H1 (cell line): ENCODE measurements at regions not wholly inside any gene's neighbourhood (a gene's known extent, or its start where the extent isn't known, plus 50 kb on each side); places are given as distances from the start of the nearest gene placed in this dataset.

Experiments used
- CTCF ChIA-PET: fragments of 300-600 bp; sonication (Branson Sonifier 250); formaldehyde crosslinking; loops from one replicate; lab custom pipeline; 2021; ENCODE audit not compliant: partially characterized antibody; lab: Charles Lee
- POLR2A ChIA-PET: fragments of 300-600 bp; sonication (Branson Sonifier 250); formaldehyde crosslinking; loops from one replicate; lab custom pipeline; 2021; ENCODE audit warnings: inconsistent platforms; ENCODE audit not compliant: partially characterized antibody; lab: Charles Lee
- DNase-seq, 2 experiments: peaks; one replicate each; pipeline versions ENCODE4 v3.0.0 to v3.0.0-alpha.2; 2010 to 2022; ENCODE audit warnings: low spot score in 2 of 2, low read depth in 1 of 2, mixed read lengths in 1 of 2
- FAIRE-seq: peaks from 2 replicates; lab custom pipeline; 2011; peaks lifted over from hg19 to GRCh38; lab: Jason Lieb, UNC
- H2AFZ ChIP-seq: 2 replicates; pipeline ENCODE4 v1.8.1; 2012; ENCODE audit warnings: low read length, inconsistent platforms
- H2AK5ac ChIP-seq: 2 replicates; pipeline ENCODE4 v1.6.1; 2013; ENCODE audit warnings: low read depth, low read length
- H2BK120ac ChIP-seq: replicated peaks from 2 replicates; pipeline ENCODE3; 2013; ENCODE audit warnings: low read depth, low read length, inconsistent platforms
- H2BK12ac ChIP-seq: 2 replicates; pipeline ENCODE4 v1.6.1; 2013; ENCODE audit warnings: low read depth, low read length
- H2BK15ac ChIP-seq: 2 replicates; pipeline ENCODE4 v1.6.1; 2013; ENCODE audit warnings: low read length
- H2BK20ac ChIP-seq: 2 replicates; pipeline ENCODE4 v1.6.1; 2013; ENCODE audit warnings: low read length
- H2BK5ac ChIP-seq: 2 replicates; pipeline ENCODE4 v1.6.1; 2013; ENCODE audit warnings: low read depth, low read length
- H3K14ac ChIP-seq: 2 replicates; pipeline ENCODE4 v1.6.1; 2013; ENCODE audit warnings: inconsistent platforms; ENCODE audit not compliant: insufficient read length
- H3K18ac ChIP-seq: 2 replicates; pipeline ENCODE4 v1.6.1; 2013; ENCODE audit warnings: low read length; ENCODE audit errors: extremely low read depth
- H3K23ac ChIP-seq: 2 replicates; pipeline ENCODE4 v1.6.1; 2013; ENCODE audit warnings: inconsistent platforms; ENCODE audit not compliant: insufficient read length
- H3K23me2 ChIP-seq: 2 replicates; pipeline ENCODE4 v1.6.1; 2013; ENCODE audit warnings: low read depth, low read length
- H3K27ac ChIP-seq: 2 replicates; pipeline ENCODE4 v1.6.1; 2011; ENCODE audit warnings: low read depth, low read length, inconsistent platforms
- H3K27me3 ChIP-seq, 4 experiments: replicated peaks in 1 of 4; 1 replicate in 1 of 4; 2 replicates in 3 of 4; pipeline versions ENCODE4 v1.6.1 to v1.8.1; 2011 to 2013; ENCODE audit warnings: low read length in 3 of 4, mild to moderate bottlenecking in 3 of 4, inconsistent platforms in 2 of 4, mixed read lengths in 2 of 4, moderate library complexity in 1 of 4; ENCODE audit not compliant: control insufficient read depth in 3 of 4, insufficient read depth in 3 of 4; ENCODE audit errors: extremely low read depth in 1 of 4
- H3K36me3 ChIP-seq, 4 experiments: 2 replicates each; pipeline versions ENCODE4 v1.6.1 to v1.8.1; 2011 to 2013; ENCODE audit warnings: mild to moderate bottlenecking in 4 of 4, low read length in 3 of 4, moderate library complexity in 2 of 4, control low read depth in 1 of 4, inconsistent platforms in 1 of 4; ENCODE audit not compliant: insufficient read depth in 4 of 4, control insufficient read depth in 2 of 4
- H3K4ac ChIP-seq: replicated peaks from 2 replicates; pipeline ENCODE3; 2013; ENCODE audit warnings: low read length, low read depth, mixed read lengths, inconsistent platforms; ENCODE audit not compliant: insufficient read length
- H3K4me1 ChIP-seq, 4 experiments: replicated peaks in 1 of 4; 1 replicate in 1 of 4; 2 replicates in 3 of 4; pipeline versions ENCODE4 v1.6.1 to v1.8.1; 2011 to 2013; ENCODE audit warnings: low read length in 3 of 4, inconsistent platforms in 2 of 4, mixed read lengths in 1 of 4; ENCODE audit not compliant: insufficient read depth in 4 of 4, control insufficient read depth in 3 of 4
- H3K4me2 ChIP-seq, 2 experiments: 2 replicates each; pipeline versions ENCODE4 v1.6.1 to v1.8.1; 2011 to 2013; ENCODE audit warnings: low read depth in 2 of 2, low read length in 2 of 2, control low read depth in 1 of 2, inconsistent platforms in 1 of 2, mild to moderate bottlenecking in 1 of 2; ENCODE audit not compliant: insufficient read depth in 1 of 2
- H3K4me3 ChIP-seq, 4 experiments: fragments of 200-600, 300-600 bp in 1 of 4; sonication (generic), shearing (Covaris generic), sonication (Bioruptor Twin) in 1 of 4; 2 replicates each; pipeline versions ENCODE4 v1.5.1 to v1.8.1; 2011 to 2016; ENCODE audit warnings: low read length in 4 of 4, low read depth in 3 of 4, control low read depth in 2 of 4, inconsistent platforms in 2 of 4, mild to moderate bottlenecking in 2 of 4, mixed read lengths in 1 of 4, moderate library complexity in 1 of 4; ENCODE audit not compliant: insufficient read depth in 2 of 4; ENCODE audit errors: extremely low read depth in 1 of 4
- H3K56ac ChIP-seq: replicated peaks from 2 replicates; pipeline ENCODE3; 2013; ENCODE audit warnings: low read depth, mild to moderate bottlenecking, mixed read lengths, low read length, inconsistent platforms; ENCODE audit not compliant: insufficient read length
- H3K79me1 ChIP-seq: 2 replicates; pipeline ENCODE4 v1.6.1; 2013; ENCODE audit warnings: low read depth, low read length, control low read depth
- H3K79me2 ChIP-seq, 2 experiments: 2 replicates each; pipeline versions ENCODE4 v1.6.1 to v1.8.1; 2012 to 2013; ENCODE audit warnings: low read length in 2 of 2, mild to moderate bottlenecking in 2 of 2, inconsistent platforms in 1 of 2; ENCODE audit not compliant: insufficient read depth in 2 of 2, control insufficient read depth in 1 of 2
- H3K9ac ChIP-seq, 4 experiments: replicated peaks in 1 of 4; 1 replicate in 1 of 4; 2 replicates in 3 of 4; pipeline versions ENCODE4 v1.6.1 to v1.8.1; 2011 to 2013; ENCODE audit warnings: low read depth in 3 of 4, low read length in 3 of 4, control low read depth in 2 of 4, mild to moderate bottlenecking in 2 of 4, moderate library complexity in 2 of 4, inconsistent platforms in 1 of 4; ENCODE audit errors: extremely low read depth in 1 of 4
- H3K9me3 ChIP-seq, 2 experiments: 2 replicates each; pipeline versions ENCODE4 v1.6.1 to v1.8.1; 2012 to 2013; ENCODE audit warnings: mild to moderate bottlenecking in 2 of 2, moderate library complexity in 2 of 2, control low read depth in 1 of 2, inconsistent platforms in 1 of 2, low read depth in 1 of 2, low read length in 1 of 2, mixed read lengths in 1 of 2; ENCODE audit not compliant: insufficient read depth in 2 of 2
- H4K20me1 ChIP-seq, 2 experiments: replicated peaks in 1 of 2; 2 replicates each; pipeline versions ENCODE3 to v1.8.1; 2011 to 2013; ENCODE audit warnings: inconsistent platforms in 2 of 2, low read length in 2 of 2, mild to moderate bottlenecking in 1 of 2; ENCODE audit not compliant: insufficient read depth in 2 of 2, control insufficient read depth in 1 of 2
- H4K5ac ChIP-seq: 2 replicates; pipeline ENCODE4 v1.6.1; 2013; ENCODE audit warnings: low read length, low read depth, mixed read lengths, inconsistent platforms; ENCODE audit not compliant: insufficient read length
- H4K8ac ChIP-seq: 2 replicates; pipeline ENCODE4 v1.8.0; 2013; ENCODE audit warnings: mild to moderate bottlenecking, moderate library complexity, low read length, inconsistent platforms; ENCODE audit not compliant: insufficient read depth; ENCODE audit errors: extremely low read depth
- H4K91ac ChIP-seq: replicated peaks from 2 replicates; pipeline ENCODE3; 2013; ENCODE audit warnings: low read length, mixed read lengths, inconsistent platforms; ENCODE audit not compliant: insufficient read length
- RFX5 ChIP-seq: IDR thresholded peaks from 2 replicates; pipeline ENCODE4 v1.6.1; 2011; ENCODE audit warnings: low read depth, low read length, improper control_type of control experiment, borderline replicate concordance
- SIX5 ChIP-seq: IDR thresholded peaks from 2 replicates; pipeline ENCODE4 v1.6.1; 2011; ENCODE audit warnings: mild to moderate bottlenecking, low read depth, low read length
- SRF ChIP-seq: IDR thresholded peaks from 2 replicates; pipeline ENCODE4 v1.6.1; 2011; ENCODE audit warnings: mild to moderate bottlenecking, low read depth, low read length, moderate library complexity
- TAF1 ChIP-seq: IDR thresholded peaks from 2 replicates; pipeline ENCODE4 v1.6.1; 2011; ENCODE audit warnings: mild to moderate bottlenecking, low read depth, low read length
- TBP ChIP-seq: IDR thresholded peaks from 2 replicates; pipeline ENCODE4 v1.6.1; 2011; ENCODE audit warnings: low read depth, low read length, improper control_type of control experiment
- WGBS, 2 experiments: shearing (Covaris generic) in 1 of 2; methylation state at CpG; one replicate each; pipeline versions ENCODE4 v1.1.6 to v1.1.7; 2013 to 2015; ENCODE audit warnings: low lambda C conversion rate in 2 of 2, mixed read lengths in 2 of 2, inconsistent platforms in 1 of 2, low coverage in 1 of 2, missing lambda C conversion rate in 1 of 2; ENCODE audit not compliant: insufficient replicate concordance in 2 of 2, insufficient coverage in 1 of 2, insufficient read length in 1 of 2; ENCODE audit errors: extremely low coverage in 1 of 2, missing lambda C conversion rate in 1 of 2; 5-methylcytosine and 5-hydroxymethylcytosine counted together

GRCh38 chr5:166063261-166063660, 2228.2 kb upstream of the WWC1 start:
- Histone ChIP-seq H4K91ac (no peak overlapping the region), H3K27me3 (no peaks in the 10 kb centered on the region), H2BK20ac (no peak overlapping the region), H2BK120ac (no peak overlapping the region), H2BK5ac (no peak overlapping the region), H3K4me3 (no peak overlapping the region), H4K20me1 (no peaks in the 10 kb centered on the region), H4K8ac (no peak overlapping the region), H3K79me2 (no peaks in the 10 kb centered on the region), H2BK12ac (no peak overlapping the region), H3K27ac (no peak overlapping the region), H2AFZ (no peak overlapping the region), H3K79me1 (no peaks in the 10 kb centered on the region), H2AK5ac (no peak overlapping the region), H3K36me3 (no peaks in the 10 kb centered on the region), H3K23me2 (no peaks in the 10 kb centered on the region), H3K4me1 (no peaks in the 10 kb centered on the region; a peak in 1 of 7 replicates), H4K5ac (no peak overlapping the region), H3K4me2 (no peak overlapping the region), H3K18ac (no peak overlapping the region), H3K14ac (no peak overlapping the region), H3K9ac (no peak overlapping the region), H3K56ac (no peak overlapping the region), H2BK15ac (no peak overlapping the region), H3K9me3 (no peaks in the 10 kb centered on the region), H3K4ac (no peak overlapping the region), H3K23ac (no peak overlapping the region)
- DNase-seq, result no peak
- FAIRE-seq, result no peak
- ChIA-PET CTCF (interaction anchor here (1.1 kb wide), 1 partner anchor 30 kb away, joined by 3 read pairs; no protein-coding TSS in a partner anchor), POLR2A (no interaction called here)
- no peak for TF ChIP-seq RFX5
- TF ChIP-seq SRF, result no peak
- TF ChIP-seq TAF1, result no peak
- no peak for TF ChIP-seq SIX5
- no peak for TF ChIP-seq TBP
- WGBS, 2 experiments, result 80% methylated on average over 1 of the region's 1 CpG; no CpG with 5 or more reads in 1 of the 2 experiments
